OCI-LY7 (cell line): ENCODE measurements at regions not wholly inside any gene's neighbourhood (a gene's known extent, or its start where the extent isn't known, plus 50 kb on each side); places are given as distances from the start of the nearest gene placed in this dataset.

Experiments used
- CTCF ChIP-seq: fragments of 200-600 bp; sonication (generic); conservative IDR thresholded peaks from 2 replicates; pipeline ENCODE4 v1.5.1; 2014; ENCODE audit warnings: mild to moderate bottlenecking, antibody characterized with exemption, low read length, moderate library complexity, mixed read lengths
- EZH2phosphoT487 ChIP-seq: fragments of 200-600 bp; sonication (generic); IDR thresholded peaks from 2 replicates; pipeline ENCODE4 v1.6.1; 2018; ENCODE audit warnings: low read depth, borderline replicate concordance, mild to moderate bottlenecking, mixed run types, antibody characterized with exemption, low read length, moderate library complexity, mixed read lengths

DNA sequence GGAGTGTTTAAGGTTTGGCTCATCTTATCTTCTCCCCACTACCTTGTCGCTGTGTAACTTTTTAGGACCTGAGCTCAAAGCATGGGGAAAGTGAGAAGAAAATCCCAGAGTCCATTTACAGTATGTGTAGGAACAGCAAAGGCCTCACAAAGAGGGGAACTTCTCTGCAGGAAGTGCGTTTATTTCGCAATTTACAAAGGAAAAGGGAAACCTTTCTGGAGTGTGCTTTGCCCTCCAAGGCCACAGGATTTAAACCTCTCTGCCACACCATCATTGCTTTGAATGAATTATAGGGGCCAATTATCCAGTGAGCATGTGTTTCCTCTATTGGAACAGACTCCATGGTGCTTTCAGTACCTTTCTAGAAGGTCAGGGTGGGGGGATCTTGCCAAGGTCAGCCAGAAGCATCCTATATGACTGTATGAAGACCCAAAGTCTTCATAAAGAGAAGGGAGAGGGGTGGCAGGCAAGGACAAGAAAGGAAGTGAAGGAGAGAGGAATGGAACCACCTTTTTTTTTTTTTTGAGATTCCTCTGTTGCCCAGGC, 68.1 kb upstream of the LMO2 start:
- TF ChIP-seq CTCF (no peak), EZH2phosphoT487 (no peak)
